ENCODE measurements at regions not wholly inside any gene's neighbourhood (a gene's known extent, or its start where the extent isn't known, plus 50 kb on each side); places are given as distances from the start of the nearest gene placed in this dataset.

GRCh38 chr13:65642301-65642700, 1587.8 kb downstream of the PCDH9 start:
- Histone ChIP-seq H3K36me3 (no peaks in the 10 kb centered on the region), H3K4me1 (no peaks in the 10 kb centered on the region), H3K27ac (no peak overlapping the region), H3K9me3 (no peaks in the 10 kb centered on the region), H3K27me3 (no peaks in the 10 kb centered on the region), H3K4me3 (replicated peaks in 1 of 3) (no peak overlapping the region)
- TF ChIP-seq CTCF (IDR thresholded peaks at IDR 0.05) (no peak), POLR2A (IDR thresholded peaks at IDR 0.05) (no peak)
- intact Hi-C loops (cut with DNase I): no loop called here
- no peak for DNase-seq

GRCh38 chr13:65638572-65639168, 1591.5 kb downstream of the PCDH9 start:
- no peak overlapping the region for H3K4me3 ChIP-seq (replicated peaks in 1 of 3)
- intact Hi-C loops (cut with DNase I): no loop called here
- H3K4me1 ChIP-seq: no peaks in the 10 kb centered on the region
- no peak overlapping the region for H3K27ac ChIP-seq
- no peaks in the 10 kb centered on the region for H3K36me3 ChIP-seq
- 16 to 22% methylated on average over 2 of the region's 2 CpGs for WGBS, 2 donors
- no peak for DNase-seq
- H3K9me3 ChIP-seq: no peaks in the 10 kb centered on the region
- no peaks in the 10 kb centered on the region for H3K27me3 ChIP-seq
- TF ChIP-seq POLR2A (IDR thresholded peaks at IDR 0.05): no peak
- TF ChIP-seq CTCF (IDR thresholded peaks at IDR 0.05): peak in 4 of 6 experiments; percentile 19 to 50 (median 32)

GRCh38 chr13:65633806-65634205, 1596.3 kb downstream of the PCDH9 start:
- WGBS, 2 donors: 91 to 98% methylated on average over 1 of the region's 1 CpG
- no peaks in the 10 kb centered on the region for H3K27me3 ChIP-seq
- H3K4me3 ChIP-seq (replicated peaks in 1 of 3): no peak overlapping the region
- intact Hi-C loops (cut with DNase I): no loop called here
- no peak for TF ChIP-seq CTCF (IDR thresholded peaks at IDR 0.05)
- no peak overlapping the region for H3K27ac ChIP-seq
- no peaks in the 10 kb centered on the region for H3K36me3 ChIP-seq
- no peaks in the 10 kb centered on the region for H3K9me3 ChIP-seq
- H3K4me1 ChIP-seq: no peaks in the 10 kb centered on the region
- DNase-seq: no peak

- TF ChIP-seq POLR2A (IDR thresholded peaks at IDR 0.05): no peak
- no peak for TF ChIP-seq CTCF (IDR thresholded peaks at IDR 0.05)
- Histone ChIP-seq H3K9me3 (no peaks in the 10 kb centered on the region), H3K4me1 (no peaks in the 10 kb centered on the region), H3K36me3 (no peaks in the 10 kb centered on the region), H3K27me3 (no peaks in the 10 kb centered on the region), H3K27ac (no peak overlapping the region), H3K4me3 (replicated peaks in 1 of 3) (no peak overlapping the region)
- WGBS, 2 donors: 74 to 84% methylated on average over 2 of the region's 2 CpGs
- intact Hi-C loops (cut with DNase I): no loop called here
- no peak for DNase-seq
These were observed 1599.1 kb downstream of the PCDH9 start for GRCh38 chr13:65631078-65631477.

GRCh38 chr13:65629926-65630325, 1600.2 kb downstream of the PCDH9 start:
- no peak overlapping the region for H3K4me3 ChIP-seq (replicated peaks in 1 of 3)
- WGBS, 2 donors: 82% methylated on average over 2 of the region's 2 CpGs
- intact Hi-C loops (cut with DNase I): no loop called here

More at GRCh38 chr13:65629926-65630325, 1600.2 kb downstream of the PCDH9 start:
- Histone ChIP-seq H3K27ac (no peak overlapping the region), H3K4me1 (no peaks in the 10 kb centered on the region), H3K27me3 (no peaks in the 10 kb centered on the region), H3K9me3 (no peaks in the 10 kb centered on the region), H3K36me3 (no peaks in the 10 kb centered on the region)
- DNase-seq: no peak
- no peak for TF ChIP-seq POLR2A (IDR thresholded peaks at IDR 0.05)
- TF ChIP-seq CTCF (IDR thresholded peaks at IDR 0.05): no peak
